ENCODE measurements at regions not wholly inside any gene's neighbourhood (a gene's known extent, or its start where the extent isn't known, plus 50 kb on each side); places are given as distances from the start of the nearest gene placed in this dataset.

DNA sequence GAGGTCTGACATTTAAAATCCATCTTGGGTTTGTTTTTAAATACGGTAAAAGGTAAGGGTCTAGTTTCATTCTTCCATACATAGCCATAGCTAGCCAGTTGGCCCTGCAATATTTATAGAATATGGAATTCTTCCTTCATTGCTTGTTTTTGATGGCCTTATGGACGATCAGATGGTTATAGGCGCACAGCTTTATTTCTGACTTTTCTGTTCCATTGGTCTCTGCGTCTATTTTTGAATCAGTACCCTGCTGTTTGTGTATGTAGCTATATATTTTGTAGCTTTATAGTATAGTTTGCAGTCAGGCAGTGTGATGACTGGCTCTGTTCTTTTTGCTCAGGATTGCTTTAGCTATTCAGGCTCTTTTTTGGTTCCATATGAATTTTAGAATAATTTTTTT lies 366.8 kb upstream of the MIS18BP1 start (continued):
- TF ChIP-seq, protein P1, sequence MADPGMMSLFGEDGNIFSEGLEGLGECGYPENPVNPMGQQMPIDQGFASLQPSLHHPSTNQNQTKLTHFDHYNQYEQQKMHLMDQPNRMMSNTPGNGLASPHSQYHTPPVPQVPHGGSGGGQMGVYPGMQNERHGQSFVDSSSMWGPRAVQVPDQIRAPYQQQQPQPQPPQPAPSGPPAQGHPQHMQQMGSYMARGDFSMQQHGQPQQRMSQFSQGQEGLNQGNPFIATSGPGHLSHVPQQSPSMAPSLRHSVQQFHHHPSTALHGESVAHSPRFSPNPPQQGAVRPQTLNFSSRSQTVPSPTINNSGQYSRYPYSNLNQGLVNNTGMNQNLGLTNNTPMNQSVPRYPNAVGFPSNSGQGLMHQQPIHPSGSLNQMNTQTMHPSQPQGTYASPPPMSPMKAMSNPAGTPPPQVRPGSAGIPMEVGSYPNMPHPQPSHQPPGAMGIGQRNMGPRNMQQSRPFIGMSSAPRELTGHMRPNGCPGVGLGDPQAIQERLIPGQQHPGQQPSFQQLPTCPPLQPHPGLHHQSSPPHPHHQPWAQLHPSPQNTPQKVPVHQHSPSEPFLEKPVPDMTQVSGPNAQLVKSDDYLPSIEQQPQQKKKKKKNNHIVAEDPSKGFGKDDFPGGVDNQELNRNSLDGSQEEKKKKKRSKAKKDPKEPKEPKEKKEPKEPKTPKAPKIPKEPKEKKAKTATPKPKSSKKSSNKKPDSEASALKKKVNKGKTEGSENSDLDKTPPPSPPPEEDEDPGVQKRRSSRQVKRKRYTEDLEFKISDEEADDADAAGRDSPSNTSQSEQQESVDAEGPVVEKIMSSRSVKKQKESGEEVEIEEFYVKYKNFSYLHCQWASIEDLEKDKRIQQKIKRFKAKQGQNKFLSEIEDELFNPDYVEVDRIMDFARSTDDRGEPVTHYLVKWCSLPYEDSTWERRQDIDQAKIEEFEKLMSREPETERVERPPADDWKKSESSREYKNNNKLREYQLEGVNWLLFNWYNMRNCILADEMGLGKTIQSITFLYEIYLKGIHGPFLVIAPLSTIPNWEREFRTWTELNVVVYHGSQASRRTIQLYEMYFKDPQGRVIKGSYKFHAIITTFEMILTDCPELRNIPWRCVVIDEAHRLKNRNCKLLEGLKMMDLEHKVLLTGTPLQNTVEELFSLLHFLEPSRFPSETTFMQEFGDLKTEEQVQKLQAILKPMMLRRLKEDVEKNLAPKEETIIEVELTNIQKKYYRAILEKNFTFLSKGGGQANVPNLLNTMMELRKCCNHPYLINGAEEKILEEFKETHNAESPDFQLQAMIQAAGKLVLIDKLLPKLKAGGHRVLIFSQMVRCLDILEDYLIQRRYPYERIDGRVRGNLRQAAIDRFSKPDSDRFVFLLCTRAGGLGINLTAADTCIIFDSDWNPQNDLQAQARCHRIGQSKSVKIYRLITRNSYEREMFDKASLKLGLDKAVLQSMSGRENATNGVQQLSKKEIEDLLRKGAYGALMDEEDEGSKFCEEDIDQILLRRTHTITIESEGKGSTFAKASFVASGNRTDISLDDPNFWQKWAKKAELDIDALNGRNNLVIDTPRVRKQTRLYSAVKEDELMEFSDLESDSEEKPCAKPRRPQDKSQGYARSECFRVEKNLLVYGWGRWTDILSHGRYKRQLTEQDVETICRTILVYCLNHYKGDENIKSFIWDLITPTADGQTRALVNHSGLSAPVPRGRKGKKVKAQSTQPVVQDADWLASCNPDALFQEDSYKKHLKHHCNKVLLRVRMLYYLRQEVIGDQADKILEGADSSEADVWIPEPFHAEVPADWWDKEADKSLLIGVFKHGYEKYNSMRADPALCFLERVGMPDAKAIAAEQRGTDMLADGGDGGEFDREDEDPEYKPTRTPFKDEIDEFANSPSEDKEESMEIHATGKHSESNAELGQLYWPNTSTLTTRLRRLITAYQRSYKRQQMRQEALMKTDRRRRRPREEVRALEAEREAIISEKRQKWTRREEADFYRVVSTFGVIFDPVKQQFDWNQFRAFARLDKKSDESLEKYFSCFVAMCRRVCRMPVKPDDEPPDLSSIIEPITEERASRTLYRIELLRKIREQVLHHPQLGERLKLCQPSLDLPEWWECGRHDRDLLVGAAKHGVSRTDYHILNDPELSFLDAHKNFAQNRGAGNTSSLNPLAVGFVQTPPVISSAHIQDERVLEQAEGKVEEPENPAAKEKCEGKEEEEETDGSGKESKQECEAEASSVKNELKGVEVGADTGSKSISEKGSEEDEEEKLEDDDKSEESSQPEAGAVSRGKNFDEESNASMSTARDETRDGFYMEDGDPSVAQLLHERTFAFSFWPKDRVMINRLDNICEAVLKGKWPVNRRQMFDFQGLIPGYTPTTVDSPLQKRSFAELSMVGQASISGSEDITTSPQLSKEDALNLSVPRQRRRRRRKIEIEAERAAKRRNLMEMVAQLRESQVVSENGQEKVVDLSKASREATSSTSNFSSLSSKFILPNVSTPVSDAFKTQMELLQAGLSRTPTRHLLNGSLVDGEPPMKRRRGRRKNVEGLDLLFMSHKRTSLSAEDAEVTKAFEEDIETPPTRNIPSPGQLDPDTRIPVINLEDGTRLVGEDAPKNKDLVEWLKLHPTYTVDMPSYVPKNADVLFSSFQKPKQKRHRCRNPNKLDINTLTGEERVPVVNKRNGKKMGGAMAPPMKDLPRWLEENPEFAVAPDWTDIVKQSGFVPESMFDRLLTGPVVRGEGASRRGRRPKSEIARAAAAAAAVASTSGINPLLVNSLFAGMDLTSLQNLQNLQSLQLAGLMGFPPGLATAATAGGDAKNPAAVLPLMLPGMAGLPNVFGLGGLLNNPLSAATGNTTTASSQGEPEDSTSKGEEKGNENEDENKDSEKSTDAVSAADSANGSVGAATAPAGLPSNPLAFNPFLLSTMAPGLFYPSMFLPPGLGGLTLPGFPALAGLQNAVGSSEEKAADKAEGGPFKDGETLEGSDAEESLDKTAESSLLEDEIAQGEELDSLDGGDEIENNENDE (IDR thresholded peaks at IDR 0.05; ENCODE audit: insufficient replicate concordance, low read length): no peak
- TF ChIP-seq GTF2F1 (IDR thresholded peaks at IDR 0.05; ENCODE audit: borderline replicate concordance, low read depth, low read length) (no peak), CTBP2 (IDR thresholded peaks at IDR 0.05; ENCODE audit: borderline replicate concordance, insufficient read depth, insufficient read length, low read length) (no peak), CEBPB (IDR thresholded peaks at IDR 0.05; ENCODE audit: low read depth, low read length) (no peak), NRF1 (IDR thresholded peaks at IDR 0.05; ENCODE audit: low read depth, low read length) (no peak), SUZ12 (IDR thresholded peaks at IDR 0.05; ENCODE audit: low read length) (no peak), KDM4A (IDR thresholded peaks at IDR 0.05; ENCODE audit: low read depth, low read length, severe bottlenecking) (no peak), SAP30 (IDR thresholded peaks at IDR 0.05; ENCODE audit: insufficient read depth, insufficient replicate concordance, low read length) (no peak)

Data from H1 (cell line).